ENCODE measurements at regions not wholly inside any gene's neighbourhood (a gene's known extent, or its start where the extent isn't known, plus 50 kb on each side); places are given as distances from the start of the nearest gene placed in this dataset.

GRCh38 chr12:86435053-86435452, 178.9 kb upstream of the MGAT4C start:
- H3K9me3 ChIP-seq (ENCODE audit: control insufficient read depth, low read depth, low read length): no peaks in the 10 kb centered on the region
- DNase-seq (ENCODE audit: low read depth, low spot score) (no peak), FAIRE-seq (no peak)
- H3K4me1 ChIP-seq (ENCODE audit: control insufficient read depth, extremely low read depth, insufficient read depth, low read length): no peaks in the 10 kb centered on the region
- H3K36me3 ChIP-seq (ENCODE audit: control insufficient read depth in 2 of 2, extremely low read depth in 1 of 2, insufficient read depth in 2 of 2, low read length in 2 of 2): no peaks in the 10 kb centered on the region
- no peaks in the 10 kb centered on the region for H3K79me2 ChIP-seq (ENCODE audit: control insufficient read depth, insufficient read depth, low read length)
- no peaks in the 10 kb centered on the region for H4K20me1 ChIP-seq (ENCODE audit: control insufficient read depth, extremely low read depth, insufficient read depth, low read length)
- TF ChIP-seq CTCF (optimal IDR thresholded peaks at IDR 0.05 in 1 of 3, IDR thresholded peaks at IDR 0.05 in 1 of 3, conservative IDR thresholded peaks at IDR 0.05 in 1 of 3; ENCODE audit: extremely low read depth in 1 of 3, insufficient read depth in 2 of 3, low read length in 3 of 3) (no peak), EZH2 (IDR thresholded peaks at IDR 0.05; ENCODE audit: low read length) (no peak)
- H3K4me2 ChIP-seq (ENCODE audit: control insufficient read depth, extremely low read depth, insufficient read depth, low read depth, low read length): no peak overlapping the region
- H3K27ac ChIP-seq (ENCODE audit: control insufficient read depth, insufficient read depth, low read length): no peak overlapping the region
- H3K9me1 ChIP-seq (ENCODE audit: control insufficient read depth, extremely low read depth, insufficient read depth, low read length): no peaks in the 10 kb centered on the region
- H3K9ac ChIP-seq (ENCODE audit: control insufficient read depth, extremely low read depth, insufficient read depth, low read length): no peak overlapping the region
- H3K4me3 ChIP-seq (ENCODE audit: control insufficient read depth in 2 of 3, extremely low read depth in 1 of 3, insufficient read depth in 2 of 3, low read depth in 1 of 3, low read length in 3 of 3): no peak overlapping the region
- no peaks in the 10 kb centered on the region for H3K27me3 ChIP-seq (ENCODE audit: control insufficient read depth, extremely low read depth, insufficient read depth, low read length)
- dilution Hi-C loops (cut with MboI; ENCODE audit: extremely low pct_ligation_motif_present, low sequenced_read_pairs): no loop called here
- H2AFZ ChIP-seq (ENCODE audit: control insufficient read depth, low read length): no peak overlapping the region

GRCh38 chr12:86429824-86430223, 173.6 kb upstream of the MGAT4C start:
- dilution Hi-C loops (cut with MboI; ENCODE audit: extremely low pct_ligation_motif_present, low sequenced_read_pairs): no loop called here
- TF ChIP-seq EZH2 (IDR thresholded peaks at IDR 0.05; ENCODE audit: low read length): no peak
- no peak for TF ChIP-seq CTCF (optimal IDR thresholded peaks at IDR 0.05 in 1 of 3, IDR thresholded peaks at IDR 0.05 in 1 of 3, conservative IDR thresholded peaks at IDR 0.05 in 1 of 3; ENCODE audit: extremely low read depth in 1 of 3, insufficient read depth in 2 of 3, low read length in 3 of 3)
- H3K4me1 ChIP-seq (ENCODE audit: control insufficient read depth, extremely low read depth, insufficient read depth, low read length): no peaks in the 10 kb centered on the region
- no peak overlapping the region for H3K4me2 ChIP-seq (ENCODE audit: control insufficient read depth, extremely low read depth, insufficient read depth, low read depth, low read length)
- H4K20me1 ChIP-seq (ENCODE audit: control insufficient read depth, extremely low read depth, insufficient read depth, low read length): no peaks in the 10 kb centered on the region
- FAIRE-seq: no peak
- no peak for DNase-seq (ENCODE audit: low read depth, low spot score)
- H3K27ac ChIP-seq (ENCODE audit: control insufficient read depth, insufficient read depth, low read length): no peak overlapping the region
- H3K36me3 ChIP-seq (ENCODE audit: control insufficient read depth in 2 of 2, extremely low read depth in 1 of 2, insufficient read depth in 2 of 2, low read length in 2 of 2): no peaks in the 10 kb centered on the region
- H3K4me3 ChIP-seq (ENCODE audit: control insufficient read depth in 2 of 3, extremely low read depth in 1 of 3, insufficient read depth in 2 of 3, low read depth in 1 of 3, low read length in 3 of 3): no peak overlapping the region
- no peak overlapping the region for H3K9ac ChIP-seq (ENCODE audit: control insufficient read depth, extremely low read depth, insufficient read depth, low read length)
- H3K27me3 ChIP-seq (ENCODE audit: control insufficient read depth, extremely low read depth, insufficient read depth, low read length): no peaks in the 10 kb centered on the region
- no peaks in the 10 kb centered on the region for H3K9me1 ChIP-seq (ENCODE audit: control insufficient read depth, extremely low read depth, insufficient read depth, low read length)
- H3K79me2 ChIP-seq (ENCODE audit: control insufficient read depth, insufficient read depth, low read length): no peaks in the 10 kb centered on the region
- H2AFZ ChIP-seq (ENCODE audit: control insufficient read depth, low read length): no peak overlapping the region
- no peaks in the 10 kb centered on the region for H3K9me3 ChIP-seq (ENCODE audit: control insufficient read depth, low read depth, low read length)

Measured in keratinocyte (primary cell).